Ectodermal cell (in vitro differentiated cells): ENCODE measurements at regions not wholly inside any gene's neighbourhood (a gene's known extent, or its start where the extent isn't known, plus 50 kb on each side); places are given as distances from the start of the nearest gene placed in this dataset.

Experiments used
- H3K27ac ChIP-seq: 2 replicates; pipeline ENCODE4 v1.7.0; 2013; ENCODE audit warnings: mild to moderate bottlenecking, low read depth, low read length; ENCODE audit not compliant: insufficient read depth, poor library complexity, severe bottlenecking
- H3K27me3 ChIP-seq: 2 replicates; pipeline ENCODE4 v1.7.0; 2013; ENCODE audit warnings: mild to moderate bottlenecking, low read length; ENCODE audit not compliant: insufficient read depth, control insufficient read depth, poor library complexity, severe bottlenecking
- H3K36me3 ChIP-seq: one replicate; pipeline ENCODE4 v1.7.0; 2013; ENCODE audit warnings: low read length; ENCODE audit not compliant: control insufficient read depth, insufficient read depth
- H3K4me1 ChIP-seq: one replicate; pipeline ENCODE4 v1.7.0; 2013; ENCODE audit warnings: low read length; ENCODE audit not compliant: control insufficient read depth, insufficient read depth
- H3K4me3 ChIP-seq: 2 replicates; pipeline ENCODE4 v1.7.0; 2013; ENCODE audit warnings: low read depth, low read length, control low read depth; ENCODE audit not compliant: insufficient read depth
- H3K9me3 ChIP-seq: 2 replicates; pipeline ENCODE4 v1.7.0; 2013; ENCODE audit warnings: mild to moderate bottlenecking, low read length, moderate library complexity; ENCODE audit not compliant: control insufficient read depth
- WGBS, 2 experiments: methylation state at CpG; one replicate each; pipeline ENCODE4 v1.1.7; 2013; ENCODE audit warnings: missing lambda C conversion rate in 2 of 2; 5-methylcytosine and 5-hydroxymethylcytosine counted together

GRCh38 chr3:76582098-76582497, 457.8 kb upstream of the ROBO2 start:
- Histone ChIP-seq H3K27ac (no peak overlapping the region), H3K36me3 (no peaks in the 10 kb centered on the region), H3K9me3 (no peaks in the 10 kb centered on the region), H3K4me1 (no peaks in the 10 kb centered on the region), H3K4me3 (no peak overlapping the region), H3K27me3 (no peaks in the 10 kb centered on the region)

DNA sequence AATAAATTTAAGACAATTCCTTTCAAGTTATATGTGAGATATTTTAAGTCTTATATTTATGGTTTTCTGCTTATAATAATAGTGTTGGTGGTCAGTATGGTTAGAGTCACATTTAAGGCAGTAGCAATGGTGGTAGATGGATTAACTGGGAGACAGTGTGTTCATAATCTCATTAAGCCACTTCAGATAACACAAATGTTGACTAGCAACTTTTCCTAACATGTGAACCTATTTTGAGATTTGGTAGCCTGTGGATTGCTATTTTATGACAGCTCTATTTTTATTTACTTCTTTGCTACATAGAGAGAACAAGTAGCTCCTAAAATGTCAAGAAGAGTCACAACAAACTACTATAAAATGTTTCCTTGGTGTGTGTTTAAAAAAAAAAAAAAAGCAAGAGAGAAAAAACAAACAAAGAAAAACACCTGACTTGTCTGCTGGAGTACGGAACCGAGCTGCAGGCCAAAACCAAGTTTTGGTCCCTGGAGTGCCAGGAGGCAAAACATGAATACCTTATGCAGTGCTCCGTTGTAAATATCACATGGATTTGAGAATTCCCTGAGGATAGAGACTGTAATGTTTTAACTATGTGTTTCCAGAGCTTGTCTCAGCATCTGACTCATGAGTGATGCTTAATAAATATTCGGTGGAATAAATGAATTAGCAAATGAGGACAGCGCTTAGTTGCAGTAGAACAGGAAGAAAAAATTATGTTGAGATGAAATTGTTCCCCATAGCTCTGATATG, 457.1 kb upstream of the ROBO2 start:
- 93 to 95% methylated on average over 5 of the region's 5 CpGs for WGBS, 2 experiments

GRCh38 chr3:76585794-76586392, 454.0 kb upstream of the ROBO2 start:
- WGBS, 2 experiments: 100% methylated on average over 1 of the region's 2 CpGs
- no peaks in the 10 kb centered on the region for H3K4me1 ChIP-seq
- no peaks in the 10 kb centered on the region for H3K36me3 ChIP-seq
- H3K27me3 ChIP-seq: no peaks in the 10 kb centered on the region
- H3K27ac ChIP-seq: no peak overlapping the region
- no peak overlapping the region for H3K4me3 ChIP-seq
- H3K9me3 ChIP-seq: no peaks in the 10 kb centered on the region

More for the DNA sequence above, 457.1 kb upstream of the ROBO2 start:
- H3K4me1 ChIP-seq: no peaks in the 10 kb centered on the region
- no peak overlapping the region for H3K27ac ChIP-seq
- H3K36me3 ChIP-seq: no peaks in the 10 kb centered on the region
- H3K27me3 ChIP-seq: no peaks in the 10 kb centered on the region
- H3K9me3 ChIP-seq: no peaks in the 10 kb centered on the region
- H3K4me3 ChIP-seq: no peak overlapping the region

GRCh38 chr3:76586471-76586870, 453.4 kb upstream of the ROBO2 start:
- no peak overlapping the region for H3K27ac ChIP-seq
- no peaks in the 10 kb centered on the region for H3K9me3 ChIP-seq
- no peak overlapping the region for H3K4me3 ChIP-seq
- no peaks in the 10 kb centered on the region for H3K27me3 ChIP-seq
- H3K36me3 ChIP-seq: no peaks in the 10 kb centered on the region
- no peaks in the 10 kb centered on the region for H3K4me1 ChIP-seq

DNA sequence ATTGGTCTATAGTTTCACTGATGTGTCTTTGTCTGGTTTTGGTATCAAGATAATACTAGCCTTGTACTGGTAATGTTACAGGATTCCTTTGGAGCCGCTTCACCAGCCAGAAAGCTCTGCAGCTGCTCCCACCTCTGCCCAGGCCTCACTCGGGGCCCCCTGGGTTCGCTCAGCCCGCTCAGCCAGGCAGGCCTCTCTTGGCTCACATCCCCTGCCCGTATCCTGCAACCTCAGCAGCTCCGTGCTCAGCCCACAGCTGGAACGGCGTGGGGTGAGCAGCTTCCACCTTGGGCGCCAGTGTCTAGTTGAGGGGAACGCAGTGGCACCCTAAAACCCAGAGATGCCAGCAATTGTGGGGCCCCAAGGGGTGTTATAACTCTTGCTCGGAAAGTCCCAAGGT, 429.7 kb upstream of the ROBO2 start:
- no peak overlapping the region for H3K27ac ChIP-seq
- H3K9me3 ChIP-seq: no peaks in the 10 kb centered on the region
- H3K4me3 ChIP-seq: no peak overlapping the region
- H3K4me1 ChIP-seq: no peaks in the 10 kb centered on the region
- no peaks in the 10 kb centered on the region for H3K36me3 ChIP-seq
- H3K27me3 ChIP-seq: no peaks in the 10 kb centered on the region
- 93 to 95% methylated on average over 11 of the region's 11 CpGs for WGBS, 2 experiments

- H3K27me3 ChIP-seq: no peaks in the 10 kb centered on the region
- 100% methylated on average over 1 of the region's 1 CpG for WGBS, 2 experiments
- H3K9me3 ChIP-seq: no peaks in the 10 kb centered on the region
- no peaks in the 10 kb centered on the region for H3K36me3 ChIP-seq
- no peaks in the 10 kb centered on the region for H3K4me1 ChIP-seq
- no peak overlapping the region for H3K27ac ChIP-seq
- H3K4me3 ChIP-seq: no peak overlapping the region
Measured at GRCh38 chr3:76615719-76616118, 424.2 kb upstream of the ROBO2 start.

- Histone ChIP-seq H3K4me3 (no peak overlapping the region), H3K4me1 (no peaks in the 10 kb centered on the region), H3K9me3 (no peaks in the 10 kb centered on the region), H3K27me3 (no peaks in the 10 kb centered on the region), H3K27ac (no peak overlapping the region), H3K36me3 (no peaks in the 10 kb centered on the region)
- 87 to 89% methylated on average over 6 of the region's 6 CpGs for WGBS, 2 experiments
Measured at GRCh38 chr3:76624164-76624563, 415.7 kb upstream of the ROBO2 start.

DNA sequence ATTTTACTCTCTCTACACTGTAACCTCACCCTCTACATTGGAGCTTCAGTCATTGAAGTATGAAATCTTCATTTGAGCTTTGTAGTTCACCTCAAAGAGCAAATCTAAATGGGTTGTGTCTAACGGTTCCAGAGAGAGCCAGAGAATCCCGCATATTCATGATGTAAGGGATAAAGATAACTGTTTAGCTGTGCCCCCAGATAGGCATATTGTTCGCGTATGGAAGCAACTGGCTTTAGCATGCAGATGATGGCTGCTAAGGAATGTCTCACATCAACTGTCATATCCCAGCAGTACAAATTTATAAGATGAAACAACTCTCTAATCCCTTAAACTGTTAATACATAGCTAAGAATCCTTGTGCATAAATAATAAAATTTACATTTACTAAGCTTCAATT, 412.7 kb upstream of the ROBO2 start:
- 72 to 73% methylated on average over 4 of the region's 4 CpGs for WGBS, 2 experiments
- H3K27me3 ChIP-seq: no peaks in the 10 kb centered on the region
- no peak overlapping the region for H3K27ac ChIP-seq
- no peak overlapping the region for H3K4me3 ChIP-seq
- no peaks in the 10 kb centered on the region for H3K4me1 ChIP-seq
- H3K36me3 ChIP-seq: no peaks in the 10 kb centered on the region
- H3K9me3 ChIP-seq: no peaks in the 10 kb centered on the region

DNA sequence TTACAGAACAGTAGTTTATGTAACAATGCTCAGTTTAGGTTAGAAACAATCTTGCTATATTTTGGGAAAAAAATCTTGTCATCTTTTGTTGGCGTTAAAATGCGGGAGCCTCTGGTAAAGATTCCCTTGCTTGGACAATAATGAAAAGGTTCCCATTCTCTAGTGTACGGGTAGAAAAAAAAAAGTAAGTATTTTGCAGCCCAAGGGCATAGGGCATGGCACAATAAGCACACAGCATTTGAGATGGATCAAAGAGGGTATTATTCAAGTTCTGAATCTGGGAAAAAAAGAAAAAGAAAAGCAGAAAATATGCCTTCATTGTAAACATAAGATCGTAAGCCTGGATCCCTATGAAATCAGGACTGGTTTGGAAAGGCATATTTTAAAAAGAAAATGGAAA, 408.6 kb upstream of the ROBO2 start:
- WGBS, 2 experiments: 95% methylated on average over 4 of the region's 4 CpGs
- no peaks in the 10 kb centered on the region for H3K36me3 ChIP-seq

GRCh38 chr3:76638006-76638405, 401.9 kb upstream of the ROBO2 start:
- no peaks in the 10 kb centered on the region for H3K4me1 ChIP-seq
- H3K36me3 ChIP-seq: no peaks in the 10 kb centered on the region
- H3K27ac ChIP-seq: no peak overlapping the region

More for the DNA sequence above, 408.6 kb upstream of the ROBO2 start:
- Histone ChIP-seq H3K27ac (no peak overlapping the region), H3K27me3 (no peaks in the 10 kb centered on the region), H3K9me3 (no peaks in the 10 kb centered on the region), H3K4me1 (no peaks in the 10 kb centered on the region), H3K4me3 (no peak overlapping the region)

More at GRCh38 chr3:76638006-76638405, 401.9 kb upstream of the ROBO2 start:
- Histone ChIP-seq H3K27me3 (no peaks in the 10 kb centered on the region), H3K9me3 (no peaks in the 10 kb centered on the region), H3K4me3 (no peak overlapping the region)
